ENCODE measurements at regions not wholly inside any gene's neighbourhood (a gene's known extent, or its start where the extent isn't known, plus 50 kb on each side); places are given as distances from the start of the nearest gene placed in this dataset.

DNA sequence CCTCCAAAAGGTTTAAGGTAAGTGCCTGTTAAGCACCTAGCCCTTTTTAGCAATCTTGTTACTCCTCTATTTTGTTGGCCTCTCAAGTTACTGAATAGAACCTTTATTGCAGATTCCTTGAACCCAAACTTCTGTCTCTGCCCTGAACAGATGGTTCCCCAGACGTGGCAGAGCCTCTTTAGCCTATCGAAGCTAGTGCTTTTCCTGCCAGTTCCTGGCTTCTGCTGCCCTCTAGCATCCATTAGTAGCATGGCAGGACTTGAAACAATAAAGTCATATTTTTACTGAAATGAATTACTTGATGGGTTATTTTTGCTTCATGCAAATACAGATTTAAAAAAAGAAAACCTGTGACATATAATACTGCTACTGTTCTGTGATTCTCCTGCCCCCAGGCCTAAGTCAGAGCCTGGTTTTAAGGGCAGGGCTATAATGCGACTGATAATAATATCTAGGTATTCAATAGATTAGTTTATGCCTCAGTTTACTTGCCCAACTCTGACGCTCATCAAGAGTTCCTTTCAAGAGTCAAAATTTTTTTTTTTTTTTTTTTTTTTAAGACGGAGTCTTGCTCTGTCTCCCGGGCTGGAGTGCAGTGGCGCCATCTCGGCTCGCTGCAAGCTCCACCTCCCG, 84.3 kb upstream of the PHF14 start:
- DNase-seq (ENCODE audit: low read depth, low spot score): peak; percentile 5
- no peak overlapping the region for H3K4me2 ChIP-seq (ENCODE audit: control insufficient read depth, extremely low read depth, insufficient read depth, low read depth, low read length)

DNA sequence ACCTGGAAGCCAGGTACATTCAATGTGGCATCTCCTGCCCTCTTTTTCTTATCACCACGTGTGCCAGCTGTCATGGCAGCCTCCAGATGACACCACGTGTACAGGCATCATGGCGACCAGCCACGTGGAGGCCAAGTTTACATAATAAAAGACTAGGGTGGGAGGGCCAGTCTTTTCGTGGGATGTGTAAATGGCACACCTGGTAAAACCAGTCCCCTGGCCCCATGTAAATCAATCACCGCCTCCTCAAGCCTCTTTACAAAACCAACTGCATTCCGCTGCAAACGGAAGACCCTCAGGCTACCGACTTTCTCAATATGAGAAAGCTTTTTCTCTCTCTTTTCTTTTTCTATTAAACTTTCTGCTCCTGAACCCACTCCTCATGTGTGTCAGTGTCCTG, 65.1 kb upstream of the PHF14 start:
- no peaks in the 10 kb centered on the region for H3K9me1 ChIP-seq (ENCODE audit: control insufficient read depth, extremely low read depth, insufficient read depth, low read length)
- FAIRE-seq (no peak), DNase-seq (ENCODE audit: low read depth, low spot score) (no peak)
- H3K4me2 ChIP-seq (ENCODE audit: control insufficient read depth, extremely low read depth, insufficient read depth, low read depth, low read length): no peak overlapping the region
- H3K9ac ChIP-seq (ENCODE audit: control insufficient read depth, extremely low read depth, insufficient read depth, low read length): no peak overlapping the region
- H3K27ac ChIP-seq (ENCODE audit: control insufficient read depth, insufficient read depth, low read length): no peak overlapping the region
- H2AFZ ChIP-seq (ENCODE audit: control insufficient read depth, low read length): peak overlapping the region; percentile 42
- no peaks in the 10 kb centered on the region for H4K20me1 ChIP-seq (ENCODE audit: control insufficient read depth, extremely low read depth, insufficient read depth, low read length)
- dilution Hi-C loops (cut with MboI; ENCODE audit: extremely low pct_ligation_motif_present, low sequenced_read_pairs): no loop called here
- no peaks in the 10 kb centered on the region for H3K79me2 ChIP-seq (ENCODE audit: control insufficient read depth, insufficient read depth, low read length)
- H3K4me3 ChIP-seq (ENCODE audit: control insufficient read depth in 2 of 3, extremely low read depth in 1 of 3, insufficient read depth in 2 of 3, low read depth in 1 of 3, low read length in 3 of 3): no peak overlapping the region
- H3K36me3 ChIP-seq (ENCODE audit: control insufficient read depth in 2 of 2, extremely low read depth in 1 of 2, insufficient read depth in 2 of 2, low read length in 2 of 2): no peaks in the 10 kb centered on the region
- no peaks in the 10 kb centered on the region for H3K4me1 ChIP-seq (ENCODE audit: control insufficient read depth, extremely low read depth, insufficient read depth, low read length)
- TF ChIP-seq EZH2 (IDR thresholded peaks at IDR 0.05; ENCODE audit: low read length): no peak
- TF ChIP-seq, protein P1, sequence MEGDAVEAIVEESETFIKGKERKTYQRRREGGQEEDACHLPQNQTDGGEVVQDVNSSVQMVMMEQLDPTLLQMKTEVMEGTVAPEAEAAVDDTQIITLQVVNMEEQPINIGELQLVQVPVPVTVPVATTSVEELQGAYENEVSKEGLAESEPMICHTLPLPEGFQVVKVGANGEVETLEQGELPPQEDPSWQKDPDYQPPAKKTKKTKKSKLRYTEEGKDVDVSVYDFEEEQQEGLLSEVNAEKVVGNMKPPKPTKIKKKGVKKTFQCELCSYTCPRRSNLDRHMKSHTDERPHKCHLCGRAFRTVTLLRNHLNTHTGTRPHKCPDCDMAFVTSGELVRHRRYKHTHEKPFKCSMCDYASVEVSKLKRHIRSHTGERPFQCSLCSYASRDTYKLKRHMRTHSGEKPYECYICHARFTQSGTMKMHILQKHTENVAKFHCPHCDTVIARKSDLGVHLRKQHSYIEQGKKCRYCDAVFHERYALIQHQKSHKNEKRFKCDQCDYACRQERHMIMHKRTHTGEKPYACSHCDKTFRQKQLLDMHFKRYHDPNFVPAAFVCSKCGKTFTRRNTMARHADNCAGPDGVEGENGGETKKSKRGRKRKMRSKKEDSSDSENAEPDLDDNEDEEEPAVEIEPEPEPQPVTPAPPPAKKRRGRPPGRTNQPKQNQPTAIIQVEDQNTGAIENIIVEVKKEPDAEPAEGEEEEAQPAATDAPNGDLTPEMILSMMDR (optimal IDR thresholded peaks at IDR 0.05 in 1 of 3, IDR thresholded peaks at IDR 0.05 in 1 of 3, conservative IDR thresholded peaks at IDR 0.05 in 1 of 3; ENCODE audit: extremely low read depth in 1 of 3, insufficient read depth in 2 of 3, low read length in 3 of 3): no peak
- no peaks in the 10 kb centered on the region for H3K27me3 ChIP-seq (ENCODE audit: control insufficient read depth, extremely low read depth, insufficient read depth, low read length)
- H3K9me3 ChIP-seq (ENCODE audit: control insufficient read depth, low read depth, low read length): no peaks in the 10 kb centered on the region

More for the DNA sequence above, 84.3 kb upstream of the PHF14 start:
- no peaks in the 10 kb centered on the region for H3K4me1 ChIP-seq (ENCODE audit: control insufficient read depth, extremely low read depth, insufficient read depth, low read length)
- FAIRE-seq: peak; percentile 75
- no peak for TF ChIP-seq EZH2 (IDR thresholded peaks at IDR 0.05; ENCODE audit: low read length)
- TF ChIP-seq, protein P1 (optimal IDR thresholded peaks at IDR 0.05 in 1 of 3, IDR thresholded peaks at IDR 0.05 in 1 of 3, conservative IDR thresholded peaks at IDR 0.05 in 1 of 3; ENCODE audit: extremely low read depth in 1 of 3, insufficient read depth in 2 of 3, low read length in 3 of 3): peak; percentile 74 to 78 (median 75)
- no peak overlapping the region for H3K4me3 ChIP-seq (ENCODE audit: control insufficient read depth in 2 of 3, extremely low read depth in 1 of 3, insufficient read depth in 2 of 3, low read depth in 1 of 3, low read length in 3 of 3)
- peaks cover 3% of the 10 kb centered on the region for H3K27me3 ChIP-seq (ENCODE audit: control insufficient read depth, extremely low read depth, insufficient read depth, low read length)
- dilution Hi-C loops (cut with MboI; ENCODE audit: extremely low pct_ligation_motif_present, low sequenced_read_pairs): no loop called here
- H4K20me1 ChIP-seq (ENCODE audit: control insufficient read depth, extremely low read depth, insufficient read depth, low read length): no peaks in the 10 kb centered on the region
- H3K27ac ChIP-seq (ENCODE audit: control insufficient read depth, insufficient read depth, low read length): no peak overlapping the region
- H3K9me1 ChIP-seq (ENCODE audit: control insufficient read depth, extremely low read depth, insufficient read depth, low read length): no peaks in the 10 kb centered on the region
- H3K9me3 ChIP-seq (ENCODE audit: control insufficient read depth, low read depth, low read length): no peaks in the 10 kb centered on the region
- peak overlapping the region; percentile 6 for H2AFZ ChIP-seq (ENCODE audit: control insufficient read depth, low read length)
- no peaks in the 10 kb centered on the region for H3K36me3 ChIP-seq (ENCODE audit: control insufficient read depth in 2 of 2, extremely low read depth in 1 of 2, insufficient read depth in 2 of 2, low read length in 2 of 2)
- no peaks in the 10 kb centered on the region for H3K79me2 ChIP-seq (ENCODE audit: control insufficient read depth, insufficient read depth, low read length)
- no peak overlapping the region for H3K9ac ChIP-seq (ENCODE audit: control insufficient read depth, extremely low read depth, insufficient read depth, low read length)

Measured in keratinocyte (primary cell).